Inflammatory macrophage treated with lipopolysaccharide for 1 hour (primary cell): ENCODE measurements at regions not wholly inside any gene's neighbourhood (a gene's known extent, or its start where the extent isn't known, plus 50 kb on each side); places are given as distances from the start of the nearest gene placed in this dataset.
"Not testable (repeated sequence)": the region's sequence is repeated elsewhere in the genome, so short reads cannot be mapped to it uniquely, and the experiment has no call there.

Experiments used
- DNase-seq, 2 donors: peaks; one replicate each; pipeline ENCODE4 v3.0.0-alpha.2; 2020 to 2022

DNA sequence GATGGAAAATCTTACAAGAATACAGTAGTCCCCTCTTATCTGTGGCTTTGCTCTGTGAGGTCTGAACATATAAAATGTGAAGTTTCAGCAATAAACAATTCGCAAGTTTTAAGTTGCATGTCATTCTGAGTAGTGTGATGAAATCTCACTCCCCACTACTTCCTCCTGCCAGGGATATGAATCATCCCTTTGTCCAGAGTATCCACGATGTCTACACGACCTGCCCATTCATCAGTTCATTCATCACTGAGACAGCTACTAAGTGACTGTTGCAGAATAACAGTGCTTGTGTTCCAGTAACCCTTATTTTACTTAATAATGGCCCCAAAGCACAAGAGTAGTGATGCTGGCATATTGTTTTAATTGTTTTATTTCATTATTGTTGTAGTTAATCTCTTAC is 489.2 kb upstream of the UBE2E2 start:
- peak; percentile 84 to 90 for DNase-seq

DNA sequence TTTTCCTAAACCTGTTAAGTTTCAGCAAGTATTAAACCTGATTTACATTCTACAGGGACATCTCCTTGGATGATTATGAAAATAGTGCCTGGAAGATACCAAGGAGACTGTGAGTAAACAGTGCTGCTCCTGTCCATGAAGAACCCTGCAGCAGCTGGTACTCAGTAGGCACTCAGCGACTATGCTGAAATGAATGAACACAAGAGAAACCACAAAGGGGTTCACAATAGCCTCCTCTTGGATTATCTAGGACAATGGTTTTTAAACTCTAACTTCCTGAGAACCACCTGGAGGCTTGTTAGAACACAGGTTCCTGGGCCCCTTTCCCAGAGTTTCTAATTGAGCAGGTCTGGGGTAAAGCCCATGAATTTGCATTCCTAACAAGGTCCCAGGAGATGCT is 488.4 kb upstream of the UBE2E2 start:
- no peak for DNase-seq

DNA sequence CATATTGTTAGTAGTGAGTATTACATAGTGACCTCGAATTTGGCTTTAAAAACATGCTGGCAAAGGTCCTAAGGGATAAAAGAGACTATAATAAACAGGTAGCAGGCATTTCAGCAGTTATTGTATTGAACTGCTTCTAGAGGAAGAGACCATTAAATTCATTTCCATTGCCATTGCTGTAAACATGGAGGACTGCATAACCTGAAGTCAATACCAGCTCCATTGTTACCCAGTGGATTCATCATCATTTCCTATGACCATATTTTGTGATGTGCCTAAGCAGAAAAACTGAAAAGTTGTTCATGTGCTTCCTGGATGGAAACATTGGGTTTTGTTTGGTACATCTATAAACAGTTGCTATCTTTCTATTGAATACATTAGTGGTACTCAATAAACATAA is 482.5 kb upstream of the UBE2E2 start:
- no peak for DNase-seq

DNA sequence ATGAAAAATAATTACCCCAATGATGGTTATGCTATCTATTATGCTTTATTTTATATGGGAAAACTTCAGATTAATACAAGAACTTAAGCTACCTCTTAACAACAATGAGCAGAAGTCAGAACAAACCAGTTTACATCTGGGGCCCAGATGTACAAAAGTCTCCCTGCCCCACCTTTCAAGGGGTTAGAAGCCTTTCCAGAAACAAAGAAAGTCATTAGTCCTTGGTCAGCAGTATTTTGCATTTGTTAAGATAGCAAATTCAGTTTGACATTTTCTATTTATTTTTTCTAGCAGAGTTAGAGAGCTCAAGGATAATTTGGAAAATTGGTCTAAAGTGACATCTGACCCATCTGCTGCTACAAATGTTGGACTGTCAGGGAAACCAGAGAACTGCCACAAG is 478.7 kb upstream of the UBE2E2 start:
- no peak for DNase-seq

DNA sequence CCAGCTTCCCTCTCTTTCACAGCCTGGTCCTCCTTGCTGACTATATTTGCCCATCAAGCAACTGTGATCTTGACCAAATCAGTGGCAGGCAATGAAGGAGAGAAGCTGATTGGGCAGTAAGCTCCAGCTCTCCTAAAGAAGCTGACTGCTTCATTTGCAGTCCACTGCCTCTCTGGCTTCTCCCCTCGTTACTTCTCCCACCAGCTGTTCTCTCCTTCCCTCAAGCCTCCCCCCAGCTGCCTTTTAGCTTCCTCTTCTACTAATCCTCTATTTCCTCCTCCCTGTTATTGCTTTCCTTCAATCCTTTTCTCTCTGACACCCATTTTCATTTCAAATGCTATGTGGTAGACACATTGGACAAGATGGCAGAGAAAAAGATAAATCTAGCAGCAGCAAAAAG is 474.7 kb upstream of the UBE2E2 start:
- no peak for DNase-seq

DNA sequence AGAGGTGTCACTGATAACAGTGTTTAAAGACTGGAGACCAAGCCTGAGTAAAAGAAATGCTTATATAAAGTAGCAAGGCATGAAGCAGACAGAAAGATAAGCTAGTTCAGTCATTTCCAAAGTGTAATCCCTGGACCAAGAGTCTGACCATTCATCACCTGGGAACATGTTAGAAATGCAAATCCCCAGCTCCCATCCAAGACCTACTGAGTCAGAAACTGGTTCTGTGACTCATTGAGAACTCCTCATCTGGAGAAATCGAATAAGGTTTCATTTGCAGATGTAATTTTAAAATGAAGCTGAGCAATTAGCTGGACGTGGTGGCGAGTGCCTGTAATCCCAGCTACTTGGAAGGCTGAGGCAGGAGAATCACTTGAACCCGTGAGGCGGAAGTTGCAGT is 473.9 kb upstream of the UBE2E2 start:
- DNase-seq = no peak

DNA sequence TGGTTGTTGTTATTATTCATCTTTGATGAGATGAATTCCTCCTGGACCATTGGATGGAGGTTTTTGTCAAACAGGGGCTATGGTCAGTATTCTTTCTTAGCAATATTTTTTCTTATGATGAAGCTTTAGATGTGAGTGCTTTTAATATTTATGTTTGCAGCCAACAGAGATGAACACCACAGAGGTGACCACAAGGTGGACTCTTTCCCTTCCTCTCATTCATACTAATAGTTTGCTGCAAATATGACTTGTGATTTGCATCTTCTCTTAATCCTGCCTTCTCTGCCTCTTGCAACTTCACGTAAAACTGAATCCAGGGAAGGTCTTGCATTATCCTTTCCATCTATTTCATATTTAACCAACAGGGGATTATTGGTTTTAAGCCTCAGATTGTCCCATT is 473.1 kb upstream of the UBE2E2 start:
- no peak for DNase-seq

DNA sequence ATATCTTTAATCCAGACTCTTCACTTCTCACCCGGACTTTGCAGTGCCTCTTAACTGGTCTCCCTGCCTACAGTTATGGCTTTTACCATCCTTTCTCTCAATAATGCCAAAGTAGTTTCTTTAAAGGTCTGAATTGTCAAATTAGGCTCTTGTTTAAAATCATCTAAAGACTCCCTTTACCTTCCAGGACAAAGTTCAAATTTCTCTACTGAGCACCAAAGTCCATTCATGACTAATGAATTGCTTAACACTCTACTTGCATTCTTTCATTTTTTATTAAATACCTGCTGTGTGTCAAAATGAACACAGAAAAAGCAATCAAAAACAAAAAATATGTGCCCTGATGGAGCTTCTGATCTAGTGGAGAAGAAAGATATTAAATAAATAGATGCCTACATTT is 472.4 kb upstream of the UBE2E2 start:
- DNase-seq = no peak

DNA sequence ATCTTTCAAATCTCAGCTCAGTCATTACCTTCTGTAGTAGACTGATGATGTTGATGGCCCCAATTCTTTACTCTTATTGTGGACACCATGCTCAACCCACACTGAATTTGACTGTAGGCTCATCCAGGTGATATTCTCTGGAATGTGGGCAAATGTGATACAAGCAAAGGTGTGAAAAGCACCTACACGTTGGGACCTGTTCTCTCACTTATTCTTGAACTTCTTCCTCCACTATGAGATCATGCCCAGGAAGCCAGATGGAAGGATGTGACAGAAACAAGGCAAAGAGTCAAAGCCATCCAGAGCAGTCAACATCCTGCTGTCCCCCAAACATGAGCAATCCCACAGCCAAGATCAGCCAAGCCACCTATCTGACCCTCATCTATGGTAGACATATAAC is 471.2 kb upstream of the UBE2E2 start:
- no peak for DNase-seq

DNA sequence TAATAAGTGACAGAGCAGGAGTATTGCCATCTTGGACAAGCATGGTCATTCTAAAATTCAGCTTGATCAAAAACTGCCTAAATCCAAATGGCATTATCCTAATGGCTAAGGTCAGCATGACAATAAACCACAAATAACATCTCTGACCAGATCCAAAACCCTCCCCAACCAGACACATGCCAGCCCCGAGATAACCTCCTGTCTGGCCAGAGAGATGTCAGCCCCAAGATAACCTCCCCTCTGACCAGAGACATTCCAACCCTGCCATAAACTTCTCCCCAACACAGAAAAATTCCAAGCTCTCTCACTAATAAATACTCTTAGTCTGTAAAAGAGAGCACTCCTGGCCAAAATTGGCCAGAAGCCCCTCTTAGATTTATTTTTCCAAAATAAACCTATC is 470.5 kb upstream of the UBE2E2 start:
- no peak for DNase-seq

DNA sequence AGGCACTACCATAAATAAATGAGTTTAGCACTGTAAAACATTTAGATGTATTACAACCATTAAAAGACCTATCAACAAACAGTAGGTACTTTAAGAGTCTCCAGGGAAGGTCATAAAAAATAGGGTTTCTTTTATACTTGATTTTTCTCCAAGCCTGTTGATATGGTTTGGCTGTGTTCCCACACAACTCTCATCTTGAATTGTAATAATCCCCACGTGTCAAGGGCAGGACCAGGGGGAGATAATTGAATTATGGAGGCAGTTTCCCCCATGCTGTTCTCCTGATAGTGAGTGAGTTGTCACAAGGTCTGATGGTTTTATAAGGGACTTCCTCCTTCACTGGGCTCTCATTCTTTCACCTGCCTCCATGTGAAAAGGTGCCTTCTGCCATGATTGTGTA is 468.9 kb upstream of the UBE2E2 start:
- DNase-seq = no peak

DNA sequence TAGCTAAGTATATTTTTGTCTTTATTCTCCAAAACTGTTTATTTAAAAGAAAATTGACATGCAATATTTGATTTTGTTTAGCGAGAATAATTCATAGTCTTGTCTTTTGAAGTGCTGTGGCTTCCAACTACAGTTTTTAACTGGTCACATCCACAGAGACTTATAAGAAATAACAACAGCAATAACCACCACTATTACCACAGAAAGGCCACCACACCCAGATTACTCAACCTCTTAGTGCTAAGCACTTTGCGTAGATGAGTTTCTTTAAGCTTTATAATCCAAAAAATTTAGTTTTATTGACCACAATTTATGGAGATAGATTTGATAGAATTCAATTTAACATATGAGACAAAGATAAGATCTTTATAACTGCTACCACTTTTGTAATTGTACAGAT is 468.4 kb upstream of the UBE2E2 start:
- DNase-seq = peak in 1 of 2 donors; percentile 50

DNA sequence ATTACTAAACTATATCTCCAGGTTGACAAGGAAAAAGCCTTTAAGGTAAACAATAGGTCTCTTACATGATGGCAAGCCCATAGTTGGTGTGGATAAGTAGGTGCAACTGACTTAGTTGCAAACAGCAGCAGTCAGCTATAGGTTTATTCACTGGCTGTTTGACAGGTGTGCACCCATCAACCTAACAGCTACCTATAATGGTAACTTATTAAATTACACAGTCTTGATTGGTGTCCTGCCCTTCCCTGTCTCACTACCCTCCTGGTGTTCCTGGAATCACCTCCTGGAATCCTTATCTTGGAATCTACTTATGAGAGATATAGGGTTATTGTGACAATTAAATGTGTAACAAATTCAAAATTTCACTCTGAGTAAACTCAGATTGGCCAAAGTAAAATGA is 467.8 kb upstream of the UBE2E2 start:
- no peak for DNase-seq

DNA sequence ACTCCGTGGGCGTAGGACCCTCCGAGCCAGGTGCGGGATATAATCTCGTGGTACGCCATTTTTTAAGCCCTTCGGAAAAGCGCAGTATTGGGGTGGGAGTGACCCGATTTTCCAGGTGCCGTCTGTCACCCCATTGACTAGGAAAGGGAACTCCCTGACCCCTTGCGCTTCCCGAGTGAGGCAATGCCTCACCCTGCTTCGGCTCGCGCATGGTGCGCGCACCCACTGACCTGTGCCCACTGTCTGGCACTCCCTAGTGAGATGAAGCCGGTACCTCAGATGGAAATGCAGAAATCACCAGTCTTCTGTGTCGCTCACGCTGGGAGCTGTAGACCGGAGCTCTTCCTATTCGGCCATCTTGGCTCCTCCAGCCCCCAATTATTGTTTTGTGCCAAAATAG is 459.7 kb upstream of the UBE2E2 start:
- DNase-seq = not testable (repeated sequence)

DNA sequence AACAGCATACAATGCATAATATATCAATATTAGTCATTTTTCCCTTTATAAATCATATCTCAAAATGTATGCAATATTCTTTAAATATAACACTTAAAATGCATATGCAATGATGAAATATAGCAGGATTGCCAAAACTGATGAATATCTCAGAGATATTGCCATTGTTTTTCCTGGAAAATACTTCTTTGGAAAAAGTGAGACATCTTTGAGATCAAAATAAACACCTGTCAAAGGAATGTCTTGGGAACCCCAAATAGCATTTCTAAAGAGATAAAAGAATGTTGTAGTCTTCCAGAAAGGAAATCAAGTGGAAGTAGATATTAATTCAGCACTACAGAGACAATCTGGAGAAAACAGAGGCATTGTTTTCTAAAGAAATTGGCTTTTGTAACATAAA is 457.8 kb upstream of the UBE2E2 start:
- DNase-seq = no peak

DNA sequence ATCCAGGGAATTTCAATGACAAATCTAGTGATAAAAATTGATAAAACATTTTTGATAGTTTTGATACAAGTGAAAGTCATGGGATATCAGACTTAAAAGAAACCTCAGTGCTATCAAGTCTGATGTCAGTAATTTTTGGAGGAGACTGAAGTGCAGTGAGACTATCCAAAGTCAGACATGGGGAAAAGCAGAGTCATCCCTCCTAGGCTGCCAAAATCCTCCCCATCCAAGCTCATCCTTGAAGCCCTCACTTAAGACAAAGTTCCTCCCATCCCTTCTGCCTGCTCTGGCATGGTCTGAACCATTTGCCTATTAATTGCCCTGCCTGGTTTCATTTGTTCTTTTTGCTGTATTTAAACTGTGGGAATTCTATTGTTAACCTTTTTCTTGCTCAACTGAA is 456.9 kb upstream of the UBE2E2 start:
- no peak for DNase-seq

DNA sequence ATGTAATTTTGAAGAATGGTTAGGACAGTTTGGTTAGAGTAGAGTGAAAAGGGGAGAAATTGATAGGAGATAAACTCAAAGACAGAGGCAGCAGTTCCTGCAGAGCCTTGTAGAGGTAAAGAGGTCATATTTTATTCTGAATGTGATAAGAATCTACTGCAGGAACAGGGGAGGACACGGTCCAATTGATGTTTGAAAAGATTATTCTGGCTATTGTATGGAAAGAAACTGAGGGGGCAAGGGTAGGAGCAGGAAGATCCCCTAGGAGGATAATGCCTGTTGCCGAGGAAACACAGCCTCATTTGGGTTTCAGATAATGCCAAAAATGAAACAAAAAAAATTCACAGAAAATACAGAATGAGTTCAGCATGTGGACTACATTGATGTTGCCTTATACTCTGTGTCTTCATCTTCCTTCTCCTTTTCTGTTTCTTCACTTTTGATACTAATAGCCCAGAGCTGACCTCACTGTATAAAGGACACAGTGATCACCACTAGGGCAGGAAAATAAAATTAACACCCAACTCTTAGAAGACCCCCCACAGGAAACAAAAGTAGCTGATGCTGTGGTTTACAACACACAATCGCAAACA is 454.6 kb upstream of the UBE2E2 start:
- DNase-seq = peak in 1 of 2 donors; percentile 9

DNA sequence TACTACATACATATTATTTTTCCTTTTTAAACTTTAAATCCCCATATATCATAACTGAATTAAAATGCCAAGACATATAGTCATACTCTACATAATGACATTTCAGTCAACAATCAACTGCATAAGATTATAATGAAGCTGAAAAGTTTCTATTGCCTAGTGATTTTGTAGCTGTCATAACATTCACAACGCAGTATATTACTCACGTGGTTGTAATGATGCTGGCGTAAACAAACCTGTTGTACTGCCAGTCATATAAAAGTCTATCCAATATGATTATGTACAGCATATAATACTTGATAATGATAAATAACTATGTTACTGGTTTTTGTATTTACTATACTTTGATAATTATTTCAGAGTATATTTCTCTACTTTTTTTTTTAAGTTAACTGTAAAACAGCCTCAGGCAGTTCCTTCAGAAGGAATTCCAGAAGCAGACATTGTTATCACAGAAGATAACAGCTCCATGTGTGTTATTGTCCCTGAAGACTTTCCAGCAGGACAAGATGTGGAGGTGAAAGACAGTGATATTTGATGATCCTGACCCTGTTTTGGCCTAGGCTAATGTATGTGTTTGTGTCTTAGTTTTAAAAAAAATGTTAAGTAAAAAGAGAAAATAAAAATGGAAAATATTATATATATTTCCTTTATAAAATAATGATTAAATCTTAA is 443.4 kb upstream of the UBE2E2 start:
- DNase-seq = no peak

DNA sequence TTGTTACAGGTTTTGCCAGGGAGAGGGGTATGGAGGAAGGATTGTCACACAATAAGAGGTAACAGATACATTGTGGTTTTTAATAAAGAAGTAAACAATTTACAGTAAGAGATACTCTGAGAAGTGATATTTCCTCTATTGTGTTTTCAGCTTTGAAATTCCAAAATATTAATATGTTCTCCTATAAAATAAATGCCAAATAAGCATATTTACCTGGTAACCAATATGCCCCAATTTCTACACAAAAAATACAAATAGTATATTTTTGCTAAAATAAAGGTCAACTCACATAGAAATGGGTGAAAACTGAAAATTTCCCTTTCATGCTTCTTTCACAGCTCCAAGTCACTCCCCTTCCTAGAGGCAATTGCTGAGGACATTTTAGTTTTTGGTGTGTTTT is 437.4 kb upstream of the UBE2E2 start:
- DNase-seq = no peak

DNA sequence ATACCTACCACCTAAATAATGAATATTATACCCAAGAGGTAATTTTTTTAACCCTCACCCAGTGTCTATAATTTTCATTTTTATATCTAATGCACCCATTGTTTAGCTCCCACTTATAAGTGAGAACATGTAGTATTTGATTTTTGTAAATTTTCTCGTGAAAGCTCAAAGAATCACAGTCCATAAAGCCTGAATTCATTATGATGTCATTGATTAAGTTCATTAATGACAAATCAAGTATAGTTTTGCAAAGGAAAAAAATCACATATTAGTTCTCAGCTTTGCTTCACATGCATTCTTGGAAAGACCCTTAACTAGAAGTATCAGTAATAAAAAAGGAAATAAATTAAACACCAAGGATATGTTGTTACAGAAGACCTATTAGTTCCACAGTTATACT is 425.3 kb upstream of the UBE2E2 start:
- no peak for DNase-seq

DNA sequence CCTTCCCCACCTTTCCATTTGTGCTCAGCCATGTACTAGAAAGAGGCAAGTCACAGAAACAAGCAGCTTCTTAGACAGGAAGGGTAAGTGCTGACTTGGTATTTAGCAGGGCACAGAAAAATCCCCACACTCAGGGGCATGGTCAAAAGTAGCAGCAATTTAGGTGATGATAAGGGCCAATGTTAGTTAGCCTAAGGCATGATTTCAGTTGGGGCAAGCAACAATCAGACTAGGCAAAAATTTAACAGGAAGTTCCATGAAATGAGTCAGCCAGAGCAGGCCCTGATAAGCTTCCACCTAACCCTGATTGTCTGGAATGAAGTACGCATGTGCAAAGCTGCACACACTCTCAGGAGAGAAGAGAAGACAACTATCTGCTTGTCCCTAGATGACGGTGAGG is 423.4 kb upstream of the UBE2E2 start:
- DNase-seq = no peak

DNA sequence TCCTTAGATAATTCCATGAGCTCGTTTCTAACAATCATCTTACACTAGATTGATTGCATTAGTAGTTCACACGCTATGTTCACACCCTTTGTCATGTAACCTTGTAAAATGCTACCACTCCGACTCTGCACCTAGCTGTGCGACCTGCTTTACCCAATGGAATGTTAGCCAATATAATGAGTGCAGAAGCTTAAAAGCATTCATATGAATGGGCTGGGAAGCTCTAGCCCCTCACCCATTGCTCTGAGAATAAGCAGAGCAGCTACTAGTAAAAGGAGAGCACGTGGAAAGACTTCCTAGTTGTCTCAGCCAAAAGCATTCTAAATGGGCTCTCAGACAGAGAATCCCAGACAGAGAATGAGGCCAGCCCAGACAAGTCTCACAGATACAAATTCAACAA is 410.6 kb upstream of the UBE2E2 start:
- DNase-seq = no peak

DNA sequence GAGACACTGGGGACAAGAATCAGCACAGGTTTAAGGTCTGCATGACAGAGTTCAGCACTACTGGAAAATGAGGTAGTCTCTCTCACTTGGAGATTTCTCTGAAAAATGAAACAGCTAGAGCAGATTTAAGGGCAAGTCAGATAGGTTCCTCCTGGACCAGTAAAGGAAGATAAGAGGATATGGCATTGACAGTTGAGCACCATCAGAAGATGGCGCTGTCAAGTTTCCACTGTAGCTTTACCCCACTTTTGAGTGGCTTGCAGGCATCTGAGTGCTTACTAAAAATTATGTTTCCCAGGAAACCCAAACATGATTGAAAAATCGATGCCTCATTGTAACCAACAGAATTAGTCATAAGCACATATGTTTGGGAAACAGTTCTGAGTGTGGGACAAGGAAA is 407.2 kb upstream of the UBE2E2 start:
- no peak for DNase-seq

DNA sequence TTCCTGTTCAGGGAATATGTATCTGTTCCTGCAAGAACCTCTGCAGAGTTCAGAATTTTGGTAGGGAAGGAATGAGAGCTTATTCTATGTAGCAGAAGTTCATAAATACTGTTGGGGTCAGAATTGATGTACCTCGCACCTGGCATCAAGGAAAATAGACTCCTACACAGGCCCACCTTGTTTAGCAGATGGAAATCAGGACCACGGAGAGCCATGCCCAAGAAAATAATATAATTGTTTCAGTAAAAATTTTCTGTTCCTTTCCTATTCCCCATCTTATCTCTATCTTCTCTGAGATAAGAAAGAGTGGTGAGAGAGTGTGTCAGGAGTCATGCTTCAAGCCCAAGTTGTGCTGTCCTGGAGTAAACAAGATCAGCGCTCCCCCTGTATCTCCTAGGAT is 404.7 kb upstream of the UBE2E2 start:
- DNase-seq = no peak

DNA sequence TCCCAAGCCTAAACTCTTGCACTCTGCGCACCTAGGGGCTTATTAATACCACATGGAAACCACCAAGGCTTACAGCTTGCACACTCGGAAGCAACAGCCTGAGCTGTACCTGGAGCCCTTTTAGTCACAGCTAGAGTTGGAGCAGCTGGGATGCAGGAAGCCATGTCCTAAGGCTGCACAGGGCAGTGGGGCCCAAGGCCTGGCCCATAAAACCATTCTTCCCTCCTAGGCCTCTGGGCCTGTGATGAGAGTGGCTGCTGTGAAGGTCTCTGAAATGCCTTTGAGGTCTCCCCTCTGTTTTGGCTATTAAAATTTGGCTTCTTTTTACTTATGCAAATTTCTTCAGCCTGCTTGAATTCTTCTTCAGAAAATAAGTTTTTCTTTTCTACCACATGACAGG is 383.9 kb upstream of the UBE2E2 start:
- no peak for DNase-seq
